NOMO-1 treated with DMSO at 0.1 percent for 48 hours (cell line): ENCODE measurements at regions not wholly inside any gene's neighbourhood (a gene's known extent, or its start where the extent isn't known, plus 50 kb on each side); places are given as distances from the start of the nearest gene placed in this dataset.
"Not testable (repeated sequence)": the region's sequence is repeated elsewhere in the genome, so short reads cannot be mapped to it uniquely, and the experiment has no call there.

ENCODE experiments used
- DNase-seq: peaks from one replicate; lab custom pipeline; 2025; ENCODE audit not compliant: unreplicated experiment; lab: John Stamatoyannopoulos, UW

- no peak for DNase-seq
Observed at GRCh38 chr13:62432906-62433305, 1017.3 kb upstream of the PCDH20 start.

GRCh38 chr13:62432295-62432694, 1016.6 kb upstream of the PCDH20 start:
- no peak for DNase-seq

GRCh38 chr13:62431852-62432251, 1016.2 kb upstream of the PCDH20 start:
- DNase-seq = no peak

- no peak for DNase-seq
Observed at GRCh38 chr13:62418872-62419271, 1003.2 kb upstream of the PCDH20 start.

- DNase-seq = no peak
Observed at GRCh38 chr13:62418376-62418775, 1002.7 kb upstream of the PCDH20 start.

- DNase-seq = no peak
Observed at GRCh38 chr13:62407871-62408270, 992.2 kb upstream of the PCDH20 start.

GRCh38 chr13:62388515-62388914, 972.9 kb upstream of the PCDH20 start:
- DNase-seq = no peak

- no peak for DNase-seq
Observed at GRCh38 chr13:62387647-62388046, 972.0 kb upstream of the PCDH20 start.

GRCh38 chr13:62379241-62379640, 963.6 kb upstream of the PCDH20 start:
- DNase-seq = not testable (repeated sequence)

- DNase-seq = no peak
Observed at GRCh38 chr13:62377838-62378237, 962.2 kb upstream of the PCDH20 start.

- no peak for DNase-seq
Observed at GRCh38 chr13:62375653-62376052, 960.0 kb upstream of the PCDH20 start.

- DNase-seq = no peak
Observed at GRCh38 chr13:62371737-62372136, 956.1 kb upstream of the PCDH20 start.

GRCh38 chr13:62367971-62368370, 952.3 kb upstream of the PCDH20 start:
- DNase-seq = not testable (repeated sequence)

GRCh38 chr13:62360609-62361008, 945.0 kb upstream of the PCDH20 start:
- no peak for DNase-seq

- no peak for DNase-seq
Observed at GRCh38 chr13:62358646-62358932, 942.9 kb upstream of the PCDH20 start.

GRCh38 chr13:62357887-62358645, 942.4 kb upstream of the PCDH20 start:
- DNase-seq = no peak

GRCh38 chr13:62356977-62357376, 941.3 kb upstream of the PCDH20 start:
- no peak for DNase-seq

GRCh38 chr13:62337109-62337880, 921.6 kb upstream of the PCDH20 start:
- DNase-seq = no peak

GRCh38 chr13:62336507-62336906, 920.9 kb upstream of the PCDH20 start:
- DNase-seq = no peak

GRCh38 chr13:62333466-62333865, 917.8 kb upstream of the PCDH20 start:
- no peak for DNase-seq

- DNase-seq = no peak
Observed at GRCh38 chr13:62331384-62331783, 915.7 kb upstream of the PCDH20 start.

- DNase-seq = no peak
Observed at GRCh38 chr13:62327367-62327766, 911.7 kb upstream of the PCDH20 start.

GRCh38 chr13:62324842-62325241, 909.2 kb upstream of the PCDH20 start:
- DNase-seq = no peak
